ENCODE measurements at regions not wholly inside any gene's neighbourhood (a gene's known extent, or its start where the extent isn't known, plus 50 kb on each side); places are given as distances from the start of the nearest gene placed in this dataset.

DNA sequence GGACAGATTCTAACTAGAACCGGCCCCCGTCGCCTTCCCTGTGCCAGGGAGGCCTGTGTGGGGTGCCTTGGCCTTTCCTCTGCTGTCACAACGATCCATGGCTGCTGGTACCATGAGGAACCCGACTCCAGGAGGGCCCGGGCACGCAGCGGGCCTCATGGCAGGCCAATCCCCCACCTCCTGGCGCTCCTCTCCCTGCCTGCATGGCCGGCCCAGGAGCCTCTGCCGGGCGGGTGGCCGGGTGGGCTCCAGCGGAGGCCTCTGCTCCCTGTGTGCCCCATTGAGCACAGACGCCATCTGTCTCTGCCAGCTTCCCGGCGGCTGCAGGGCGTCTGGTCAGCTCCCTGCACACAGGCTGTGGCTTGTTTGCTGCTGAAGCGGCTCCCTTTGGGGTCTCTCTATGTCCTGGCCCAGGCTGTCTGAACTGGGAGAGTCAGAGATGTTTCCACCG lies 86.5 kb downstream of the MYEOV start:
- Histone ChIP-seq H3F3A (ENCODE audit: low read depth) (no peaks in the 10 kb centered on the region), H3K79me2 (ENCODE audit: low read depth) (no peaks in the 10 kb centered on the region), H3K4me3 (no peak overlapping the region), H3K27me3 (no peaks in the 10 kb centered on the region), H3K9me3 (ENCODE audit: low read depth) (no peaks in the 10 kb centered on the region), H3K4me2 (no peak overlapping the region), H4K20me1 (ENCODE audit: low read depth) (no peaks in the 10 kb centered on the region), H3K4me1 (no peaks in the 10 kb centered on the region), H3K9ac (no peak overlapping the region), H3K27ac (no peak overlapping the region), H3K36me3 (no peaks in the 10 kb centered on the region), H2AFZ (replicated peaks) (no peak overlapping the region)
- Mint-ChIP-seq H3K27me3 (ENCODE audit: insufficient read depth, low read depth) (peaks cover 8% of the 10 kb centered on the region), H3K27ac (no peak overlapping the region), H3K4me1 (peaks cover 15% of the 10 kb centered on the region), H3K36me3 (no peaks in the 10 kb centered on the region), H3K9me3 (no peaks in the 10 kb centered on the region), H3K4me3 (no peak overlapping the region)
- TF ChIP-seq, protein P1, sequence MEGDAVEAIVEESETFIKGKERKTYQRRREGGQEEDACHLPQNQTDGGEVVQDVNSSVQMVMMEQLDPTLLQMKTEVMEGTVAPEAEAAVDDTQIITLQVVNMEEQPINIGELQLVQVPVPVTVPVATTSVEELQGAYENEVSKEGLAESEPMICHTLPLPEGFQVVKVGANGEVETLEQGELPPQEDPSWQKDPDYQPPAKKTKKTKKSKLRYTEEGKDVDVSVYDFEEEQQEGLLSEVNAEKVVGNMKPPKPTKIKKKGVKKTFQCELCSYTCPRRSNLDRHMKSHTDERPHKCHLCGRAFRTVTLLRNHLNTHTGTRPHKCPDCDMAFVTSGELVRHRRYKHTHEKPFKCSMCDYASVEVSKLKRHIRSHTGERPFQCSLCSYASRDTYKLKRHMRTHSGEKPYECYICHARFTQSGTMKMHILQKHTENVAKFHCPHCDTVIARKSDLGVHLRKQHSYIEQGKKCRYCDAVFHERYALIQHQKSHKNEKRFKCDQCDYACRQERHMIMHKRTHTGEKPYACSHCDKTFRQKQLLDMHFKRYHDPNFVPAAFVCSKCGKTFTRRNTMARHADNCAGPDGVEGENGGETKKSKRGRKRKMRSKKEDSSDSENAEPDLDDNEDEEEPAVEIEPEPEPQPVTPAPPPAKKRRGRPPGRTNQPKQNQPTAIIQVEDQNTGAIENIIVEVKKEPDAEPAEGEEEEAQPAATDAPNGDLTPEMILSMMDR (IDR thresholded peaks at IDR 0.05): no peak
- TF ChIP-seq EZH2 (IDR thresholded peaks at IDR 0.05): no peak
- TF ChIP-seq EZH2phosphoT487 (IDR thresholded peaks at IDR 0.05): no peak
- no peak for DNase-seq (ENCODE audit: low spot score)

DNA sequence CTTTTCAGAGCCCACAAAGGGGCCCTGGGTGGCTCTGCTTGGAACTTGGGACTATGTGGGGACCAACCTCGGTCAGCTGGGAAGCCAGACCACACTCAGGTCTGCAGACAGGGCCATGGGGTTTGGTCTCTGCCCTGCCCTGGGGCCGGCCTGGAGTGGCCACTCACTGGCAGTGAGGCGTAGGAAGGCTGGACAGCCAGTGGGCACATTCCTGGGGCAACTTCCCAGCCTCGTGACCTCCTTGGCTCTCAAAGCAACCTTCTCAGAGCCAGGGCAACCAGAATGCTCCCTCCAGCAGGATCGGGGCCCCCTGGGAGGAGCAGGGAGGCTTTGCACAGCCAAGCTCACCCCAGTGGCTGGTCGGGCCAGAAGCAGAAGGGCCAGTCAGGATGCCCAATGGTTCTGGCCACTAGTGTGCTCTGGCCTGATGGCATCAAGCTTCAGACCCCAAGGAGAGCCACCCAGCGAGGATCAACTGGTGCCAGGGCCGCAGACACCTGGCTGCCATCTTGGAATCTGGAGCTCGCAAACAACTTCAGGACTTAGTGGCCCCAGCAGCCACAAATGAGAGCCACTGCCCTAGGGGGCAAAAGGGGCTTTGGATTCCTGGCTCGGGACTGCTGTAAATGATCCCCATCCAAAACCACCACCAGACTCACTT lies 87.1 kb downstream of the MYEOV start:
- H3K36me3 Mint-ChIP-seq: no peaks in the 10 kb centered on the region
- H3K9ac ChIP-seq: no peak overlapping the region
- DNase-seq (ENCODE audit: low spot score): no peak

DNA sequence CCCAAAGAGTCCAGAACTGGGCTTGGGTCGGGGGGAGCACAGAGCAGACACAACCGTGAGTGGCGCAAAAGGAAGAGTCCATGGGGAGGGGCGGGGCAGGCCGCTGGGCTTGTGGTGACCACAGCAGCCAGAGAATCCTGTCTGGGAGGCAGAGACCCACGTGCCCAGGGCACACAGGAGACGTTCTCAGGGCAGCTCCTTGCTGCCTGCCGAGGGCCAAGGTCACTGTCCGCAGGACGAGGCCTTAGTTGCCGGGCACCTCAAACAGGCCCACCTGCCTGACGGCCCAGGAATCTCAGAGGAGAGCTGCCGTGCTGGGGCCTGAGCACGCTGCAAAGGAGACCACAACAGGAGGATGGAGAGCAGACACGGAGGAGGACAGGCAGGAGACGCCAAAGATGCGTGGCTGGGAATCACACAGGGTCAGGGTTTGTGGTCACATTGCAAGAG lies 87.8 kb downstream of the MYEOV start:
- H3K36me3 Mint-ChIP-seq: no peaks in the 10 kb centered on the region
- Histone ChIP-seq H3F3A (ENCODE audit: low read depth) (no peaks in the 10 kb centered on the region), H3K27me3 (no peaks in the 10 kb centered on the region), H3K79me2 (ENCODE audit: low read depth) (no peaks in the 10 kb centered on the region), H4K20me1 (ENCODE audit: low read depth) (no peaks in the 10 kb centered on the region), H3K4me2 (no peak overlapping the region), H2AFZ (replicated peaks) (no peak overlapping the region), H3K9me3 (ENCODE audit: low read depth) (no peaks in the 10 kb centered on the region), H3K4me3 (no peak overlapping the region), H3K4me1 (no peaks in the 10 kb centered on the region), H3K36me3 (no peaks in the 10 kb centered on the region), H3K9ac (no peak overlapping the region), H3K27ac (no peak overlapping the region)
- DNase-seq (ENCODE audit: low spot score): no peak
- H3K4me3 Mint-ChIP-seq: peak overlapping the region; percentile 57
- TF ChIP-seq EZH2 (IDR thresholded peaks at IDR 0.05) (no peak), EZH2phosphoT487 (IDR thresholded peaks at IDR 0.05) (no peak)
- TF ChIP-seq, protein P1 (IDR thresholded peaks at IDR 0.05): no peak
- peaks cover 15% of the 10 kb centered on the region for H3K4me1 Mint-ChIP-seq
- H3K27me3 Mint-ChIP-seq (ENCODE audit: insufficient read depth, low read depth): peaks cover 8% of the 10 kb centered on the region
- H3K9me3 Mint-ChIP-seq: peaks cover 3% of the 10 kb centered on the region
- peak overlapping the region; percentile 67 for H3K27ac Mint-ChIP-seq

More for the DNA sequence above, 87.1 kb downstream of the MYEOV start:
- H3K27ac Mint-ChIP-seq: peak overlapping the region; percentile 67
- no peaks in the 10 kb centered on the region for H3K9me3 ChIP-seq (ENCODE audit: low read depth)
- H3K27me3 Mint-ChIP-seq (ENCODE audit: insufficient read depth, low read depth): peaks cover 8% of the 10 kb centered on the region
- H3K36me3 ChIP-seq: no peaks in the 10 kb centered on the region
- H3K79me2 ChIP-seq (ENCODE audit: low read depth): no peaks in the 10 kb centered on the region
- no peak overlapping the region for H3K4me2 ChIP-seq
- no peak overlapping the region for H3K4me3 Mint-ChIP-seq
- TF ChIP-seq EZH2 (IDR thresholded peaks at IDR 0.05): no peak
- TF ChIP-seq, protein P1 (IDR thresholded peaks at IDR 0.05): no peak
- no peak for TF ChIP-seq EZH2phosphoT487 (IDR thresholded peaks at IDR 0.05)
- H3K9me3 Mint-ChIP-seq: peaks cover 3% of the 10 kb centered on the region
- no peaks in the 10 kb centered on the region for H3K4me1 ChIP-seq
- H2AFZ ChIP-seq (replicated peaks): no peak overlapping the region
- H3K4me3 ChIP-seq: no peak overlapping the region
- no peaks in the 10 kb centered on the region for H3K27me3 ChIP-seq
- H3F3A ChIP-seq (ENCODE audit: low read depth): no peaks in the 10 kb centered on the region
- H3K4me1 Mint-ChIP-seq: peaks cover 15% of the 10 kb centered on the region
- H4K20me1 ChIP-seq (ENCODE audit: low read depth): no peaks in the 10 kb centered on the region
- H3K27ac ChIP-seq: no peak overlapping the region
